ENCODE measurements at regions not wholly inside any gene's neighbourhood (a gene's known extent, or its start where the extent isn't known, plus 50 kb on each side); places are given as distances from the start of the nearest gene placed in this dataset.

- no peak for DNase-seq
These were observed 227.1 kb upstream of the MBL2 start for GRCh38 chr10:52999681-53000080.

- DNase-seq, result no peak
These were observed 226.7 kb upstream of the MBL2 start for GRCh38 chr10:52999258-52999657.

GRCh38 chr10:52997007-52997406, 224.4 kb upstream of the MBL2 start:
- DNase-seq, result no peak

- DNase-seq, result no peak
These were observed 221.8 kb upstream of the MBL2 start for GRCh38 chr10:52994370-52994769.

- no peak for DNase-seq
These were observed 220.5 kb upstream of the MBL2 start for GRCh38 chr10:52993109-52993508.

GRCh38 chr10:52992567-52992966, 220.0 kb upstream of the MBL2 start:
- DNase-seq, result no peak

GRCh38 chr10:52988923-52989322, 216.3 kb upstream of the MBL2 start:
- DNase-seq, result no peak

- DNase-seq, result no peak
These were observed 213.5 kb upstream of the MBL2 start for GRCh38 chr10:52986125-52986524.

DNA sequence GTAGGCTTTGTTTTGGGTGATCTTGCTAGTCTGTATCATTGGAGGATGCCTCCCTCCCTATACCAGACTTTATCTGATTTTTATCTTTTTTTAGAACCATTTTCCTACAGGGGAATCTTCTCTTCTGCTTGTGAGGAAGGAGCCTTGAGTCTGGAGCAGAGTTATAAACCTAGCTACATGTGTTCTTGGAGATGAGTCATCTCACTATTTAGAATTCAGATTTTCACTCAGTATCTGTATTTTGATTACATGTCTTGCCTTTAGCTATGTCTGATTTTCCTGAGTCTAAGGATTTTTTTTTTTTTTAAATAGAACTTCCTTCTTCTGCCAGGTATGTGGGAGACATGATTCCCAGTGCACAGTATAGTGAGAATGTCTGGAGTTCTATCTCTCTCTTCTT, 211.6 kb upstream of the MBL2 start:
- no peak for DNase-seq

GRCh38 chr10:52979295-52979990, 206.9 kb upstream of the MBL2 start:
- DNase-seq, result no peak

GRCh38 chr10:52977581-52977980, 205.0 kb upstream of the MBL2 start:
- DNase-seq, result no peak

GRCh38 chr10:52967806-52968795, 195.5 kb upstream of the MBL2 start:
- no peak for DNase-seq

GRCh38 chr10:52966904-52967303, 194.3 kb upstream of the MBL2 start:
- DNase-seq, result no peak

DNA sequence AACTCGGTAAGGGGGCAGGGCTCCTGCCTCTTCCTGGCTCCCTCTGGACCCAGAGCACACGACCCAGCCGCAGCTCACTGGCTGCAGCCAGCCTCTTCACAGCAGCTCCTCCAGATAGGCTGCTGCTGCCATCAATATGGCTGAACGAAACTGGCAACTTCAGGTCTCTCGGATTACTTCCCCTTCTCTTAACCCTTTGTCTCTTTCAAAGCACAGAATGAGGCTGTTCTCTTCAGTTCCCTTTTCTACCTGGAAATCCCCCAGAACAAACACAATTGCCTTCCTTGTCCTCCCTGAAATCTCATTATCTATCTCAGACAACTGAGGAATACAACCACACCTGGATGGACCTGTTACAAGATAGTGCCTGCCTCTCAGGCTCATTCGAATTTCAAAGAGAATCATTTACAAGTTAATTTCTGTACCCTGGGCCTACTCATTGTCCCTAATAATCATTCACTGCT, 193.4 kb upstream of the MBL2 start:
- DNase-seq, result no peak

GRCh38 chr10:52965509-52965908, 192.9 kb upstream of the MBL2 start:
- no peak for DNase-seq

DNA sequence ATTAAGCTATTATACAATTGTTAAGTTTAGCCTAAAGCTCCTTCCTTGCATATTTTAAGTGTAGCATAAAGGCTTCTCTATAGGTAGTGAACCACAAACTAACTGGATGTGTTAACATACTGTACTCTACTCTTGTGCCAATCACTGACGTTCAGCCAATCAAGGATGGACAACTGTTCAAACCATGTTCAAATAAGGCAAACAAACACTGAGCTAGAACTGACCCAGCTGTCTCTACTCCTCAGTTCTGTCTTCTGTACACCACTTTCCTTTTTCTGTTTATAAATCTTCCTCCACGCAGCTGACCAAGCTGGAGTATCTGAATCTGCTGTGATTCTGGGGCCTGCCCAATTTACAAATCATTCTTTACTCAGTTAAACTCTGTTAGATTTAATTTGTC, 188.7 kb upstream of the MBL2 start:
- no peak for DNase-seq

GRCh38 chr10:52959810-52960209, 187.2 kb upstream of the MBL2 start:
- DNase-seq, result no peak

DNA sequence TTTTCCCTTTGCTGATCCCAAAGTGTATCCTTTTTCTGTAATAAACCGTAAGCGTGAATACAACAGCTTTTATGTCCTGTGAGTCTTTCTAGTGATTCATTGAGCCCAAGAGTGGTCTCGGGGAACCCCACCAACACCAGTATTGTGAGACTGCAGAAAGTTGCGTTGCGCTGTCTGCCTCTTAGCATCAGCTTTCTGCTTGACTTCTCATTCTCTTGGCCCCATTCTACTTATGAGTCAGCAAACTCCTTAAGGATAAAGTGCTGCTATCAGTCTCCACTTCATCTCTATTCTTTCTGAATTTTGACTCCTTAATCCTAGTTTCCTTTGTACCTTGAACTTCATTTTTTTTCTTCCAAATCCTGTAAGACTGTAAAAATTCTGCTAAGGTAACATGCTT, 184.3 kb upstream of the MBL2 start:
- DNase-seq, result no peak

GRCh38 chr10:52956461-52956860, 183.9 kb upstream of the MBL2 start:
- DNase-seq, result no peak

DNA sequence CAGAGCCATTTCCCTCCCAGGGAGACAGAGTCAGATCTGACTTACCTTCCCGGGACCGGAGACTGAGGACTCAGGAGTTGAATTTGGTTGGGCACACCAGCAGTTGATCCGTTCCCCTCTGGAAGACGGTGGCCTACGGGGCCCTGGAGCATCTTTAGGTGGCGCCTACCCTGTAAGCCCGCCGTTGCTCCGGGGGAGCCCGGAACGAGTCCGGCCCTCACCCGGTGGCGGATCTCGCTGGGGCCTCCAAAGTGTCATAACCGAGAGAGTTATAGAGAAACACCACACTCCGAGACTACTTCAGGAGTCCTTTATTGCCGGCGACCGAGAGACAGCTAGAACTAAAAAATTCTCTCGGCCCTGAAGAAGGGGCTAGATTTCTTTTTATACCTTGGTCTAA, 182.8 kb upstream of the MBL2 start:
- no peak for DNase-seq

DNA sequence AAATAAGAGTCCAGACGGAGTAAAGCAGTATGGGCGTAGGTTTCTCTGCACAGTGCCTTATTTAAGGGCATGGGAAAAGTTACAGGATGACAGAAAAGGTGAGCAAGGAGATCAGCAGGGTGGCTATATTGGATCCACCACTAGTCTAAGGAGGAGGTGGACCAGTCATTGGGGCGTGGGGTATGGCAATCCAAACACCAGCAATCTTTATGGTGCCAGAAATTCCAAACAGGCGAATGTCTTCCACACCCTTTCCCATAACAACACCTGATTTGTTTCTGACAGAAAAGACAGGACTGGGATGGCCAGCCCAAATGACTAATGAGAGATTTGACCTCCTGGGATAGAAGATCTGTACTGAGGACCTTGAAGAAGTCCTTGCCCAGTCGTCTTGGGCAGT, 181.8 kb upstream of the MBL2 start:
- DNase-seq, result no peak

DNA sequence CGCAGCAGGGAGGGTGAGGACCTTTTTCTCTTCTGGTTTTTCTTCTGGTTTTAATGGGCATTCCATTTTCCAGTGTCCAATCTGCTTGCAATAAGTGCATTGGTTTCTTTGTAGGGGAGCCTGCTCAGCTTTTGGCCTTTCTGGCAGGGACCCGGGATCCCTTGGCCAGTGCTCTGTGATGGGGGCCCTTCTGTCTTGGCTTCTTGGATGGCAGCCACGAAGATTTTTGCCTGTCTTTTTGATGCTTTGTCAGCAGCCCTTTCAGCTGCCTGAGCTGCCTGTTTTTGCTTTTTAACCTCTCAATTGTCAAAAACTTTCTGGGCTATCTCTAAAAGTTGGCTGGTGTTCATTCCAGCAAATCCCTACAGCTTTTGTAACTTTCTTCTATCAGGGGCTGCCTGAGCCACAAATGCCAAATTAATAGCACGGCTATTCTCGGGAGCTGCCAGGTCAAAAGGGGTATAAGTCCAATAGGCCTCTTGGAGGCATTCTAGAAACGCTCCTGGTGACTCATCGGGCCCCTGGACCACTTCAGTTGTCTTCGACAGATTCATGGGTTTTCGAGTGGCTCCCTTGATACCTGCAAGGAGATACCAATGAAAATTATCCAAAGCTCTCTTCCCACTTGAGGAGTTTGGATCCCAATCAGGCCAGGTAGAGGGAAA, 179.9 kb upstream of the MBL2 start:
- no peak for DNase-seq

DNA sequence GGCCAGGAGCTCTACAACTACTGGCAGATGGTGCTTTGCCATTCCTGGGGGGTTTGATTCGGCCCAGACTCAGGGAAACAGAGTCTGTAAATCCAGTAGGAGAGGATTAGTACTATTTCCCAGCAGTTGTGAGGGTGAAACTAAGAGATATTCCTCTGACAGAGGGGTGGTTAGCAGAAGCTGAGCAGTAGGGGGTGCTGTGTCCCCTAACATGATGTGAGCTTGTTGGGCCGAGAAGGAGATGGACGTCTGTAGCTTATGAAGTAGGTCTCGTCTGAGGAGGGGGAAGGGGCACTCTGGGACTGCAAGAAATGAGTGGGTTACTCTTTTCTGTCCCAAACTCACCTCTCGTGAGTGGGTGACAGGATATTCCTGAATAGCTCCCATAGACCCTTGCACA, 179.2 kb upstream of the MBL2 start:
- DNase-seq, result no peak
